ENCODE measurements at regions not wholly inside any gene's neighbourhood (a gene's known extent, or its start where the extent isn't known, plus 50 kb on each side); places are given as distances from the start of the nearest gene placed in this dataset.

DNA sequence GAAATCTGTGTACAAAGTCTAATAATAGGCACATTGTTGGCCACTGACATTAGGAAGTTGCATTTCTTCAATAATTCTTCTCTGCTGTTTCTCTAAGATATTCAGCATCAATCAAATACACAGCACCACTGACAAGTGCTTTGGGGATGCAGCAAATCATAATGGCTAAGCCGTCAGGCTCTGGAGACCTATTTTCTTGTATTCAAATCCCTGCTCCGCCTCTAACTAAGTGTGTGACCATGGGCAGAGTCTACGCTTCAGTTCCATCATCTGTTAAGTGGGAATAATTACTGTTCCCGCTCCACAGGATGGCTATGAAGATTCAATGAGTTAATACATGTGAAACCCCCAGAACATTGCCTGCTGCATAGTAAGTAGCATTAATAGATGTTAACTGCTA is 176.9 kb downstream of the ADGRL4 start:
- TF ChIP-seq, protein P1, sequence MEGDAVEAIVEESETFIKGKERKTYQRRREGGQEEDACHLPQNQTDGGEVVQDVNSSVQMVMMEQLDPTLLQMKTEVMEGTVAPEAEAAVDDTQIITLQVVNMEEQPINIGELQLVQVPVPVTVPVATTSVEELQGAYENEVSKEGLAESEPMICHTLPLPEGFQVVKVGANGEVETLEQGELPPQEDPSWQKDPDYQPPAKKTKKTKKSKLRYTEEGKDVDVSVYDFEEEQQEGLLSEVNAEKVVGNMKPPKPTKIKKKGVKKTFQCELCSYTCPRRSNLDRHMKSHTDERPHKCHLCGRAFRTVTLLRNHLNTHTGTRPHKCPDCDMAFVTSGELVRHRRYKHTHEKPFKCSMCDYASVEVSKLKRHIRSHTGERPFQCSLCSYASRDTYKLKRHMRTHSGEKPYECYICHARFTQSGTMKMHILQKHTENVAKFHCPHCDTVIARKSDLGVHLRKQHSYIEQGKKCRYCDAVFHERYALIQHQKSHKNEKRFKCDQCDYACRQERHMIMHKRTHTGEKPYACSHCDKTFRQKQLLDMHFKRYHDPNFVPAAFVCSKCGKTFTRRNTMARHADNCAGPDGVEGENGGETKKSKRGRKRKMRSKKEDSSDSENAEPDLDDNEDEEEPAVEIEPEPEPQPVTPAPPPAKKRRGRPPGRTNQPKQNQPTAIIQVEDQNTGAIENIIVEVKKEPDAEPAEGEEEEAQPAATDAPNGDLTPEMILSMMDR (IDR thresholded peaks at IDR 0.05; ENCODE audit: insufficient read depth, low read depth, low read length, missing control alignments): no peak
- DNase-seq (ENCODE audit: low read depth): no peak
- no peak overlapping the region for H3K4me3 ChIP-seq (ENCODE audit: low read depth, low read length)

DNA sequence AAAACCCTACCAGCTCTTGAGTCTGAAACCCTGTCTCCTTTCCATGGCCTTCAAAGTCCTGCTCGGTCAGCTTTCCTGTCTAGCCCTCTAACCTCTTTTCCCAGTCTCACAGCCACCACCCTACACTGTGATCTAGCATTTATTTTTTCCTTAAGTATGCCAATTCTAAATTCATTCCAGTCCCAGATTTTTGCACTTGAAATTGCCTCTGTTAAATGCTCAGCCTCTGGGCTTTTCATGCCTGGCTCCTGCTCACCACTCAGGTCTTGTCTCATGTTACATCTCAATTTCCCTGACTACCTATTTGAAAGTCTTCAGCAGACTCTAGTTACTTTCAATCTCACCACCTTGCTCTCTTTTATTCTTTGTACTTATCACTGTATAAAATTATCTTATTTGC is 176.2 kb downstream of the ADGRL4 start:
- H3K4me3 ChIP-seq (ENCODE audit: low read depth, low read length): no peak overlapping the region
- TF ChIP-seq, protein P1 (IDR thresholded peaks at IDR 0.05; ENCODE audit: insufficient read depth, low read depth, low read length, missing control alignments): no peak
- DNase-seq (ENCODE audit: low read depth): no peak

DNA sequence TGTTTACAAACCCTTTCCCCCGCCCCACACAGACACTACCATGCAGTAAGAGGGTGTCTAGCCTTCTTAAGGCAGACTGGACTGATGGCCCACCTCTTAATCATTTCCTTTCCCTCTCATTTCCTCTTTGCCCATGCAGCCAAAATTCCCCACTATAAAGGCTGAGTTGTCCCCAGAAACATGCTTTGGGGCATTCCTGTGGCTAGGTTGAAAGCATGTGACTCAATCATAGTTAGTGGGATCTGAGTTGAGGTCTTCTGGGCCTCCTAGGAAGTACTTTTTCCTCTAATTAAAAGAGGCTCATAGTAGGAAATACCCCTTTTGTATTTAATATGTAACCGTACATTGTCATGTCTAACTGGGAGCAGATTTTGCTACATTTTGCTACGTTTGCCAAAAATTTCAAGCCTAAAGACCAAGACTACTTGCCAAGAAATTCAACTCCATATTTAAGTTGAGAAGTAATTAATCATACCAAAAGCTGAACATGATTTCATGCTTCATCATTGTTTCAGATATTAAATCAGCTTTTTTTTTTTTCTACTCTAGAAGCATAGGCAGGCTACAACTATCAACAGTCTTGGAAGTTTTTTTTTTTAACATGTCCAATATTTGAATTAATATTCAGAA is 174.7 kb downstream of the ADGRL4 start:
- H3K4me3 ChIP-seq (ENCODE audit: low read depth, low read length): no peak overlapping the region
- DNase-seq (ENCODE audit: low read depth): no peak
- TF ChIP-seq, protein P1 (IDR thresholded peaks at IDR 0.05; ENCODE audit: insufficient read depth, low read depth, low read length, missing control alignments): no peak

DNA sequence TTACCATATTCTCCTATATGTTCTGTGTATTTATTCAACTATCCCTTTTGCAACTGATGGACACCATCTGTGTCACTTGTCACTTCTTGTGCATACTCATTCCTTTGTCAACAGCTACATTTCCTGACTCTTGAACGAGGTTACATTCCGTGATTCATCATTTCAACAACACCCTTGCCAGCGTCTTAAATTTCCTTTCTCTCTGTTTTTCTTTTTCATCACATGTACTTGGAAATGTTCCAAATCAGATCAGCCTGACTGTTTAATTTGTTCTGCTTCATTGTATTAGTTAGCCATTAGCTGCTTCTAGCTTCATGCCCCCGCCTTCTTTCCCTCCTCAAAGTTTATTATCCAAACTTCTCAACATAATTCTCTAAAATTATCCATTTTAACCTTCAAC is 173.0 kb downstream of the ADGRL4 start:
- no peak for DNase-seq (ENCODE audit: low read depth)
- TF ChIP-seq, protein P1 (IDR thresholded peaks at IDR 0.05; ENCODE audit: insufficient read depth, low read depth, low read length, missing control alignments): no peak
- H3K4me3 ChIP-seq (ENCODE audit: low read depth, low read length): no peak overlapping the region

DNA sequence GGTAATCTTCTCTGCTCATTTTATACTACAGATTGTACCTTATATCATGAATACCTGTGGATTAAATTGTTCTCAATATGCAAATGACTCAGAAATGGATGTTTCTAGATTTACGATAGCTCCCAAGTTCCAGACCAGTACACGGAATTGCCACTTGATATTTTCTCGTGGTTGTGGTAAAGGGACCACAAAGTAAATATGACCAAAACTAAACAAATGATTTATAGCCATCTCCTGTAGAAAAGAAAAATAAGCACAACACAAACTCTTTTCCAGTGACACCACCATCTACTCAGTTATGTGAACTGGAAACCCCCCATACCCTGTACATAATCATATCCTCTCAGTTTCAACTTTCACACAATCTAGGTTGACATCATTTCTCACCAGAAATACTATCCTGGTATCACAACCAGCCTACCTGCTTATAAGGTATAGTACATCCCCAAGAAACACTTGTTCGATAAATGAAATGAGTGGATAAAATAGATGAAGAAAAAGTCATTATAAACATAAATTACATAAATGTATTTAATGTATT is 172.3 kb downstream of the ADGRL4 start:
- DNase-seq (ENCODE audit: low read depth): peak; percentile 15
- TF ChIP-seq, protein P1 (IDR thresholded peaks at IDR 0.05; ENCODE audit: insufficient read depth, low read depth, low read length, missing control alignments): no peak
- H3K4me3 ChIP-seq (ENCODE audit: low read depth, low read length): no peak overlapping the region

DNA sequence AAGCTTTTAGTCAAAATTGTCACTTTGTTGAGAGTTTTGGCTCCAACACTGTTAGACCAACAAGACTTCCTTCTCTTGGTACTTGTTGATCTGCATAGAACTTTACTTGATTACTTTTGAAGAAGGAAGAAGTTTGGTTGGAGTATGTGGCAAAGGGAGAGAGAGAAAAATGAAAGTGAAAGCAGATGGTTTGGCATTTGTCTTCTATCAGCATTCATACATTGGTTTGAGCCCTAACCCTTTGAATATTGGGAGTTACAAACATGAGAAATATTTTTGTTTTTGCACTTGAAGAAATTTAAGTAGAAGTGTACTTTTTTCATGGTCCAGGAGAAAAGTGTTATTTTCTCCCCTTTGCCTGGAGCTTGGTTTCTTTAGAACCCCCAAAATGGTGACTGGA is 169.8 kb downstream of the ADGRL4 start:
- TF ChIP-seq, protein P1 (IDR thresholded peaks at IDR 0.05; ENCODE audit: insufficient read depth, low read depth, low read length, missing control alignments): no peak
- H3K4me3 ChIP-seq (ENCODE audit: low read depth, low read length): no peak overlapping the region
- DNase-seq (ENCODE audit: low read depth): no peak
